SU-DHL-6 (cell line): ENCODE measurements at regions not wholly inside any gene's neighbourhood (a gene's known extent, or its start where the extent isn't known, plus 50 kb on each side); places are given as distances from the start of the nearest gene placed in this dataset.

Experiments
- H2AFZ ChIP-seq: fragments of 200-600 bp; sonication (generic); 2 replicates; pipeline ENCODE4 v1.6.1; 2014; ENCODE audit warnings: low read depth, mild to moderate bottlenecking, moderate library complexity, mixed read lengths, antibody characterized with exemption, low read length; ENCODE audit not compliant: severe bottlenecking
- H3F3A ChIP-seq: fragments of 200-600 bp; shearing (Covaris generic); 2 replicates; pipeline ENCODE4 v1.6.0; 2016; ENCODE audit warnings: antibody characterized with exemption, mild to moderate bottlenecking; ENCODE audit not compliant: insufficient read depth
- H3K27ac ChIP-seq: fragments of 200-600 bp; sonication (generic); 2 replicates; pipeline ENCODE4 v1.5.1; 2016; ENCODE audit warnings: low read depth, mild to moderate bottlenecking, low read length, moderate library complexity, mixed read lengths
- H3K27me3 ChIP-seq: fragments of 200-600 bp; sonication (generic), shearing (Covaris generic); 2 replicates; pipeline ENCODE4 v1.6.0; 2014; ENCODE audit warnings: mild to moderate bottlenecking, low read length
- H3K36me3 ChIP-seq: fragments of 200-600 bp; sonication (generic); 2 replicates; pipeline ENCODE4 v1.6.1; 2014; ENCODE audit warnings: mild to moderate bottlenecking, low read length, mixed read lengths
- H3K4me2 ChIP-seq: fragments of 300-600, 200-600 bp; shearing (Covaris generic), sonication (generic); 2 replicates; pipeline ENCODE4 v1.6.0; 2014; ENCODE audit warnings: low read length, low read depth, mild to moderate bottlenecking; ENCODE audit not compliant: poor library complexity, severe bottlenecking
- H3K4me3 ChIP-seq: fragments of 200-600 bp; sonication (generic); 2 replicates; pipeline ENCODE4 v1.5.1; 2014; ENCODE audit warnings: antibody characterized with exemption, low read length, mild to moderate bottlenecking, mixed read lengths; ENCODE audit not compliant: insufficient read depth, poor library complexity, severe bottlenecking
- H3K79me2 ChIP-seq: fragments of 200-600 bp; sonication (generic); 2 replicates; pipeline ENCODE4 v1.6.1; 2014; ENCODE audit warnings: mild to moderate bottlenecking, low read length, moderate library complexity; ENCODE audit not compliant: insufficient read depth
- H3K9ac ChIP-seq: fragments of 200-600 bp; sonication (generic); 2 replicates; pipeline ENCODE4 v1.7.0; 2014; ENCODE audit warnings: mild to moderate bottlenecking, low read length
- H3K9me2 ChIP-seq: fragments of 200-600 bp; sonication (generic); replicated peaks from 2 replicates; pipeline ENCODE4 v1.6.1; 2014; ENCODE audit warnings: low read length; ENCODE audit not compliant: insufficient read depth
- H3K9me3 ChIP-seq: fragments of 200-600 bp; sonication (generic); 2 replicates; pipeline ENCODE4 v1.6.1; 2014; ENCODE audit warnings: low read length, mixed read lengths; ENCODE audit not compliant: insufficient read depth
- H4K20me1 ChIP-seq: fragments of 200-600 bp; sonication (generic); 2 replicates; pipeline ENCODE4 v1.6.1; 2014; ENCODE audit warnings: low read depth, mild to moderate bottlenecking, antibody characterized with exemption, low read length, moderate library complexity, mixed read lengths
- EZH2phosphoT487 ChIP-seq: fragments of 200-600 bp; sonication (generic), shearing (Covaris generic); conservative IDR thresholded peaks from 2 replicates; pipeline ENCODE4 v1.6.1; 2018; ENCODE audit warnings: mild to moderate bottlenecking, antibody characterized with exemption, low read length, moderate library complexity, mixed read lengths
- TF ChIP-seq, protein P1 (sequence below): fragments of 200-600 bp; sonication (generic); IDR thresholded peaks from one replicate; pipeline ENCODE4 v1.5.1; 2017; ENCODE audit warnings: antibody characterized with exemption, mild to moderate bottlenecking, low read length, moderate library complexity; ENCODE audit not compliant: insufficient read depth, poor library complexity, severe bottlenecking

GRCh38 chr6:82045965-82046756 is 201.4 kb downstream of the IBTK start:
- H4K20me1 ChIP-seq = no peaks in the 10 kb centered on the region
- no peak overlapping the region for H3K4me3 ChIP-seq
- H3F3A ChIP-seq = no peaks in the 10 kb centered on the region
- H3K9ac ChIP-seq = no peak overlapping the region
- H3K79me2 ChIP-seq = no peaks in the 10 kb centered on the region
- no peak overlapping the region for H3K27ac ChIP-seq
- H3K9me2 ChIP-seq = no peaks in the 10 kb centered on the region
- H2AFZ ChIP-seq = no peak overlapping the region
- H3K9me3 ChIP-seq = no peaks in the 10 kb centered on the region
- TF ChIP-seq EZH2phosphoT487 = no peak
- TF ChIP-seq, protein P1, sequence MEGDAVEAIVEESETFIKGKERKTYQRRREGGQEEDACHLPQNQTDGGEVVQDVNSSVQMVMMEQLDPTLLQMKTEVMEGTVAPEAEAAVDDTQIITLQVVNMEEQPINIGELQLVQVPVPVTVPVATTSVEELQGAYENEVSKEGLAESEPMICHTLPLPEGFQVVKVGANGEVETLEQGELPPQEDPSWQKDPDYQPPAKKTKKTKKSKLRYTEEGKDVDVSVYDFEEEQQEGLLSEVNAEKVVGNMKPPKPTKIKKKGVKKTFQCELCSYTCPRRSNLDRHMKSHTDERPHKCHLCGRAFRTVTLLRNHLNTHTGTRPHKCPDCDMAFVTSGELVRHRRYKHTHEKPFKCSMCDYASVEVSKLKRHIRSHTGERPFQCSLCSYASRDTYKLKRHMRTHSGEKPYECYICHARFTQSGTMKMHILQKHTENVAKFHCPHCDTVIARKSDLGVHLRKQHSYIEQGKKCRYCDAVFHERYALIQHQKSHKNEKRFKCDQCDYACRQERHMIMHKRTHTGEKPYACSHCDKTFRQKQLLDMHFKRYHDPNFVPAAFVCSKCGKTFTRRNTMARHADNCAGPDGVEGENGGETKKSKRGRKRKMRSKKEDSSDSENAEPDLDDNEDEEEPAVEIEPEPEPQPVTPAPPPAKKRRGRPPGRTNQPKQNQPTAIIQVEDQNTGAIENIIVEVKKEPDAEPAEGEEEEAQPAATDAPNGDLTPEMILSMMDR = no peak
- H3K4me2 ChIP-seq = no peak overlapping the region
- no peaks in the 10 kb centered on the region for H3K36me3 ChIP-seq
- H3K27me3 ChIP-seq = no peaks in the 10 kb centered on the region

DNA sequence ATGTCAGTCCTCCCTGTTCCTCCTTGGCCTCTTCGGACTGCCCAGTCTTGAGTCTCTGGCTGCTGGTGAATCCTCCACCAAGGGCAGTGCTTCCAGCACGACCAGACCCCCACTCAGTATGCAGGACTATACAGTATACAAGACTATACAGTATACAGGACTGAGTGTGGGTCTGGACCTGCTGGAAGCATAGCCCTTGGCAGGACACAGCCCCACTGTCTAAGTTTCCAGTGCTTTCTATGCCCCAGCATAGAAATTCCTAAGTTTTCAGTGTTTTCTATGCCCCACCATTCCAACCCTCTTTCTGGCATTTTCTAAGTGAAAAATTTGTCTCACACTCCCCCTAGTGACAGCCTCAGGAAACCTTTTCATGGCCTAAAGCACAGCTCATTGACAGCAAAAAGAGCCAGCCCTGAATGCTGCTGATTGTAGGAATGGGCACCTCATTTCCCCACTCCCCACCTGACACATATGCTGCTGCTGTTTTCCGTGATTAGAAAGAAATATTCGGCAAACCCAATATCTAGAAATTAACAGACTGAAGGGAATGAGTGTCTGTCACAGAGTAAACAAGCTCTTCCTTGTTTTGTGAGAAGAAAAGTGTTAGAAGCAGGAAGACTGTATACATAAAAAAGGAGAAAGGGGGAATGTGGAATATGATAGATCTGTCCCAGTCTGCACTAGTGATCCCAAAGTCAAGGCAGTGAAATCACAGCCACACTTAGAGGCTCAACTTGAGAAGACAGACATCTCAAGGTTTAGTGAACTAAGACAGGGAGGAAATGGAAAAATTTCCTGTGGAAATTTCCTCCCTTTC is 206.9 kb downstream of the IBTK start:
- Histone ChIP-seq H2AFZ (no peak overlapping the region), H3K27me3 (no peaks in the 10 kb centered on the region), H3K36me3 (no peaks in the 10 kb centered on the region), H3K4me3 (no peak overlapping the region), H3K9me2 (no peaks in the 10 kb centered on the region), H3K9ac (no peak overlapping the region), H3F3A (no peaks in the 10 kb centered on the region), H3K4me2 (no peak overlapping the region), H3K79me2 (no peaks in the 10 kb centered on the region), H3K9me3 (no peaks in the 10 kb centered on the region), H4K20me1 (no peaks in the 10 kb centered on the region), H3K27ac (no peak overlapping the region)
- no peak for TF ChIP-seq EZH2phosphoT487
- TF ChIP-seq, protein P1 = no peak

DNA sequence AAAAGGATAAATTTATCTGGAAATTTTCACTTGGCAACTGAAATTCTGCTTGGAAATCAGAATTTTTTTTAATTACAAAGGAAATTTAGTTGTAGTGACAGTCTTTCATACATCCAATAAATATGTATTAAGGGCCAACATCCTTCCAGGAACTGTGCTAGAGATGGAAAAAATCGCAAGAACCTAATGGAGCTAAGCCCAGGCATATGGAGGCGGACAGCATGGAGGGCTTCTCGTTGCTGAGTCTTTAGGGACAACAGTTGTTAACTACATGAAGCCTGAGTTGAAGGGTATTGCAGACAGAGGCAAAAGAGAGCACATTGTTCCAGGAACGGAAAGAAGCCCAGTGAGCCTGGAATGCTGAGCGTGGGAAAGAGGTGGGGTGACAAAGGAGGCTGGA is 208.9 kb downstream of the IBTK start:
- Histone ChIP-seq H3K9ac (no peak overlapping the region), H3K4me2 (no peak overlapping the region), H3K9me3 (no peaks in the 10 kb centered on the region), H4K20me1 (no peaks in the 10 kb centered on the region), H3K4me3 (no peak overlapping the region), H3K79me2 (no peaks in the 10 kb centered on the region), H3K36me3 (no peaks in the 10 kb centered on the region), H3K27me3 (no peaks in the 10 kb centered on the region), H3K27ac (no peak overlapping the region), H2AFZ (no peak overlapping the region), H3K9me2 (no peaks in the 10 kb centered on the region), H3F3A (no peaks in the 10 kb centered on the region)
- TF ChIP-seq, protein P1 = no peak
- no peak for TF ChIP-seq EZH2phosphoT487
